NCI-H2107 treated with DMSO at 0.1 percent for 48 hours (cell line): ENCODE measurements at regions not wholly inside any gene's neighbourhood (a gene's known extent, or its start where the extent isn't known, plus 50 kb on each side); places are given as distances from the start of the nearest gene placed in this dataset.

Source experiments
- DNase-seq: peaks from one replicate; lab custom pipeline; 2025; ENCODE audit not compliant: unreplicated experiment; lab: John Stamatoyannopoulos, UW

DNA sequence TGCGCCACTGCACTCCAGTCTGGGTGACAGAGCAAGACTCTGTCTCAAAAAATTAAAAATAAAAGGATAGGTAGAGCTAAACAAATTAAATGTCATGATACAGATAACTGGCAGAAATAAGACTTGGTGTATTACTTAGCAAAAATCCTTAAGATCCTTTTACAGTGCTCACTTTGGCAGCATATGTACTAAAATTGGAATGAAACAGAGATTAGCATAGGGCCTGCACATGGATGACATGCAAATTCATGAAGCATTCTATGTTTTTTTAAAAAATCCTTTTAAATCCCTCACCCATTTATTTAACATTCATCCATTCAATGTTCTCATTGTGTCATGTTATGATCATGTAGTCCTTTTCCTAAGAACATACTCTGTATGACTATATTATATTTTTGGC, 528.8 kb downstream of the CD83 start:
- no peak for DNase-seq

DNA sequence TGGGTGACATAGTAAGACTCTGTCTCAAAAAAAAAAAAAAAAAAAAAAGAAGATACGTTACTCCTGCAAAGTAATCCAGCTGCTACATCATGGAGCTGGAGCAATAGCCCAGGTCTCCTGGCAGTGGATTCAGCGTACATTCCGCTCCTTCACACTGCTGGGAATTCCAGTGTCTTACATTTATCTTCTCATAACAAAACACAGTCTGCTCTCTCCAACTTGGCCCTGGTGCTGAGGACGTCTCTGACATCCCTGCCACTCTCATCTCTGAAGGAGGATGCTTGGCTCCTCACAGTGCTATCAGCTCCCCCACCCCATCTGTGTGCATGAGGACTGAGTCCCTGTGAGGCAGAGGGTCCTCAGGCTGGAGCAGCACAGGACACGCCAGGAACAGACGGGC, 529.8 kb downstream of the CD83 start:
- DNase-seq, result no peak

GRCh38 chr6:14652536-14652935, 535.0 kb downstream of the CD83 start:
- no peak for DNase-seq

- DNase-seq, result no peak
These were observed 537.9 kb downstream of the CD83 start for GRCh38 chr6:14655201-14656061.

- no peak for DNase-seq
These were observed 538.5 kb downstream of the CD83 start for GRCh38 chr6:14656078-14656521.

DNA sequence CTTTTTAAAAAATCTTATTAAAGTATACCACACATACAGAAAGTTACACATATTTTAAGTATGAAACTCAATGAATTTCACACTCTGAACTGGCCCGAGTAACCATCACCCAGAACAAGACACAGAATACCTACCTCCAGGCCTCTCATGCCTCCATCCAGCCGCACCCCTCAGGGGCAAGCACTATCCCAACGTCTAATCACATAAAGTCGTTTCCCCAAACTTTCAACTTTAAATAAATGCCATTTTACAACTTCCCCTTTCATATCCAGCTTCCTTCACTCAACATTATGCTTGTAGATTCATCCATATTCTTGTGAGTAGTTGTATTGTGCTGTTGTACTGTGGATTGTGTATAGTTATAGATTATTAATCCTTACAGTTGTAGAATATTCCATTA, 539.1 kb downstream of the CD83 start:
- no peak for DNase-seq

GRCh38 chr6:14658030-14658429, 540.5 kb downstream of the CD83 start:
- no peak for DNase-seq

GRCh38 chr6:14658886-14659561, 541.5 kb downstream of the CD83 start:
- no peak for DNase-seq

- no peak for DNase-seq
These were observed 542.3 kb downstream of the CD83 start for GRCh38 chr6:14659841-14660240.

- DNase-seq, result no peak
These were observed 543.4 kb downstream of the CD83 start for GRCh38 chr6:14660806-14661579.

GRCh38 chr6:14661691-14662090, 544.1 kb downstream of the CD83 start:
- no peak for DNase-seq

DNA sequence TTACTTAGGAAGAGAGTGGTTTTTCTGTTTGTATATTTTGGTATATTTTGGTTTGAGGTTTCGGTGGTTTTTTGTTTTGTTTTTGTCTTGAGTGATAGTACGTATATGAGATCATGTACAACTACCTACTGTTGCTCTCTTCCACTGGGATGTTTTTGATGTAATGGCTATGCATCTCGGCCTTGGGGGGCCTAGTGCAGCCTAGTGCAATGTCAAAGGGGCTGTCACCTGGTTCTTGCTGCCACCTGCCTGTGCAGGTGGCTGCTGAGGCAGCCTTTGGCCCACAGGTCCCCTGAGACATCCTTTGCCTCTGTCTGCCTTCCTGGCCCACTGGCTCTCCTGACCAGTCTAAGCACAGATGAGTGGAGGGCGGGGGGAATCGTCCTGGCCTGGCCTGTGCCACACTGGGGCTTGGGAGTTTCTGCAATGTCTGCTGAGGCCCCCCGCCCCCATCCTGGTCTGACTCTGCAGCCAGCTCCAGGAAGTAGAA, 546.6 kb downstream of the CD83 start:
- peak; percentile 31 for DNase-seq

GRCh38 chr6:14664621-14665315, 547.2 kb downstream of the CD83 start:
- DNase-seq, result peak; percentile 16

- DNase-seq, result no peak
These were observed 548.5 kb downstream of the CD83 start for GRCh38 chr6:14665827-14666724.

- DNase-seq, result no peak
These were observed 553.2 kb downstream of the CD83 start for GRCh38 chr6:14670806-14671205.

GRCh38 chr6:14671261-14671681, 553.7 kb downstream of the CD83 start:
- DNase-seq, result no peak

- no peak for DNase-seq
These were observed 554.4 kb downstream of the CD83 start for GRCh38 chr6:14671937-14672336.

DNA sequence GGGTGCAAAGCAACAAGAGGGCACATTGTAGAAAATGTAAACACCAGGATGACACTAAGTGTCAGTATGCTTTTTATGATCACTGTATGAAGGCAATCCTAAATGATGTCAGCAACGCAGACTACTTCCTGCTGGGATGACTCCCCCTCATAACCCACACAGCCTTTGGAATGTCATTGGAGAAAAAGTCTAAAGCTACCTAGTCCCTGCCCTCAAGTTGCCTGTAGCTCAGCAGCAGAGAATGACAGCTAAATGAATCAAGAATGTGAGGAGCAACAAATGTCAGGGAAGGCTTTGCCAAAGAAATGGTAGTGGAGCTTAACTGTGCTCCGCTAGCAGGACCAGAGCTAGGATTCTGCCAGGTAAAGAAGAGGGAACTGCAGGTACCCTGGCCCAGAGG, 555.6 kb downstream of the CD83 start:
- no peak for DNase-seq

- DNase-seq, result no peak
These were observed 556.9 kb downstream of the CD83 start for GRCh38 chr6:14674458-14674857.
